ENCODE measurements at regions not wholly inside any gene's neighbourhood (a gene's known extent, or its start where the extent isn't known, plus 50 kb on each side); places are given as distances from the start of the nearest gene placed in this dataset.

GRCh38 chr6:169165561-169166300, 87.9 kb downstream of the THBS2 start:
- no peak overlapping the region for H3K27ac ChIP-seq
- no peak overlapping the region for H3K4me3 ChIP-seq

- Histone ChIP-seq H3K27ac (no peak overlapping the region), H3K4me3 (no peak overlapping the region)
Observed at GRCh38 chr6:169164986-169165385, 88.7 kb downstream of the THBS2 start.

- H3K27ac ChIP-seq, result peak overlapping the region in 3 of 21 experiments; percentile 7 to 83 (median 50)
- no peak overlapping the region for H3K4me3 ChIP-seq
Observed at GRCh38 chr6:169164451-169164850, 89.2 kb downstream of the THBS2 start.

GRCh38 chr6:169163411-169163901, 90.2 kb downstream of the THBS2 start:
- Histone ChIP-seq H3K27ac (peak overlapping the region in 19 of 21 experiments; percentile 43 to 87 (median 75)), H3K4me3 (no peak overlapping the region)

GRCh38 chr6:169162752-169163407, 90.8 kb downstream of the THBS2 start:
- H3K4me3 ChIP-seq, result no peak overlapping the region
- H3K27ac ChIP-seq, result peak overlapping the region in 20 of 21 experiments; percentile 7 to 87 (median 74)

- H3K4me3 ChIP-seq, result no peak overlapping the region
- peak overlapping the region in 20 of 21 experiments; percentile 3 to 87 (median 55) for H3K27ac ChIP-seq
Observed at GRCh38 chr6:169162249-169162648, 91.4 kb downstream of the THBS2 start.

- H3K4me3 ChIP-seq, result no peak overlapping the region
- H3K27ac ChIP-seq, result peak overlapping the region in 19 of 21 experiments; percentile 3 to 87 (median 55)
Observed at GRCh38 chr6:169161572-169162167, 92.0 kb downstream of the THBS2 start.

- peak overlapping the region in 4 of 21 experiments; percentile 55 to 87 (median 68) for H3K27ac ChIP-seq
- no peak overlapping the region for H3K4me3 ChIP-seq
Observed at GRCh38 chr6:169160855-169161560, 92.6 kb downstream of the THBS2 start.

- H3K4me3 ChIP-seq, result no peak overlapping the region
- H3K27ac ChIP-seq, result no peak overlapping the region
Observed at GRCh38 chr6:169160091-169160854, 93.4 kb downstream of the THBS2 start.

- H3K27ac ChIP-seq, result peak overlapping the region in 2 of 21 experiments; percentile 83 to 88
- H3K4me3 ChIP-seq, result no peak overlapping the region
Observed at GRCh38 chr6:169159331-169159730, 94.3 kb downstream of the THBS2 start.

GRCh38 chr6:169158691-169159090, 95.0 kb downstream of the THBS2 start:
- H3K27ac ChIP-seq, result peak overlapping the region in 17 of 21 experiments; percentile 2 to 88 (median 62)
- H3K4me3 ChIP-seq, result no peak overlapping the region

GRCh38 chr6:169158174-169158573, 95.5 kb downstream of the THBS2 start:
- H3K4me3 ChIP-seq, result no peak overlapping the region
- H3K27ac ChIP-seq, result peak overlapping the region in 19 of 21 experiments; percentile 2 to 88 (median 61)

- Histone ChIP-seq H3K27ac (peak overlapping the region in 18 of 21 experiments; percentile 2 to 88 (median 56)), H3K4me3 (no peak overlapping the region)
Observed at GRCh38 chr6:169157197-169158148, 96.2 kb downstream of the THBS2 start.

GRCh38 chr6:169156793-169157147, 96.9 kb downstream of the THBS2 start:
- Histone ChIP-seq H3K4me3 (no peak overlapping the region), H3K27ac (peak overlapping the region in 3 of 21 experiments; percentile 64 to 88 (median 83))

- peak overlapping the region in 1 of 21 experiments; percentile 88 for H3K27ac ChIP-seq
Observed at GRCh38 chr6:169156108-169156792, 97.4 kb downstream of the THBS2 start.

GRCh38 chr6:169155481-169155880, 98.2 kb downstream of the THBS2 start:
- H3K4me3 ChIP-seq, result no peak overlapping the region
- H3K27ac ChIP-seq, result no peak overlapping the region

More at GRCh38 chr6:169156108-169156792, 97.4 kb downstream of the THBS2 start:
- H3K4me3 ChIP-seq, result no peak overlapping the region

GRCh38 chr6:169153401-169153800, 100.2 kb downstream of the THBS2 start:
- Histone ChIP-seq H3K27ac (no peak overlapping the region), H3K4me3 (no peak overlapping the region)

Data from skin epidermis (tissue), 12 donors.